Type B pancreatic cell (in vitro differentiated cells): ENCODE measurements at regions not wholly inside any gene's neighbourhood (a gene's known extent, or its start where the extent isn't known, plus 50 kb on each side); places are given as distances from the start of the nearest gene placed in this dataset.
"Not testable (repeated sequence)": the region's sequence is repeated elsewhere in the genome, so short reads cannot be mapped to it uniquely, and the experiment has no call there.

ENCODE experiments used
- DNase-seq: peaks from one replicate; pipeline ENCODE4 v3.0.0; 2021; ENCODE audit warnings: mixed read lengths; ENCODE audit not compliant: unreplicated experiment; ENCODE audit errors: extremely low spot score
- H3K27ac Mint-ChIP-seq: 2 replicates; pipeline ENCODE4 v1.8.0; 2021; ENCODE audit warnings: mild to moderate bottlenecking, mixed read lengths
- H3K27me3 Mint-ChIP-seq: 2 replicates; pipeline ENCODE4 v1.8.0; 2021; ENCODE audit warnings: mixed read lengths
- H3K36me3 Mint-ChIP-seq: 2 replicates; pipeline ENCODE4 v1.8.0; 2021; ENCODE audit warnings: mixed read lengths
- H3K4me1 Mint-ChIP-seq: one replicate; pipeline ENCODE4 v1.8.0; 2021; ENCODE audit warnings: mixed read lengths; ENCODE audit not compliant: unreplicated experiment
- H3K4me3 Mint-ChIP-seq: 2 replicates; pipeline ENCODE4 v1.8.0; 2021; ENCODE audit warnings: mild to moderate bottlenecking, mixed read lengths
- H3K9me3 Mint-ChIP-seq: 2 replicates; pipeline ENCODE4 v1.8.0; 2021; ENCODE audit warnings: mixed read lengths
- TF ChIP-seq, protein P1 (sequence below): fragments of 200-600 bp; sonication (generic); conservative IDR thresholded peaks from 2 replicates; pipeline ENCODE4 v1.5.0; 2021; ENCODE audit warnings: antibody characterized with exemption, mild to moderate bottlenecking

DNA sequence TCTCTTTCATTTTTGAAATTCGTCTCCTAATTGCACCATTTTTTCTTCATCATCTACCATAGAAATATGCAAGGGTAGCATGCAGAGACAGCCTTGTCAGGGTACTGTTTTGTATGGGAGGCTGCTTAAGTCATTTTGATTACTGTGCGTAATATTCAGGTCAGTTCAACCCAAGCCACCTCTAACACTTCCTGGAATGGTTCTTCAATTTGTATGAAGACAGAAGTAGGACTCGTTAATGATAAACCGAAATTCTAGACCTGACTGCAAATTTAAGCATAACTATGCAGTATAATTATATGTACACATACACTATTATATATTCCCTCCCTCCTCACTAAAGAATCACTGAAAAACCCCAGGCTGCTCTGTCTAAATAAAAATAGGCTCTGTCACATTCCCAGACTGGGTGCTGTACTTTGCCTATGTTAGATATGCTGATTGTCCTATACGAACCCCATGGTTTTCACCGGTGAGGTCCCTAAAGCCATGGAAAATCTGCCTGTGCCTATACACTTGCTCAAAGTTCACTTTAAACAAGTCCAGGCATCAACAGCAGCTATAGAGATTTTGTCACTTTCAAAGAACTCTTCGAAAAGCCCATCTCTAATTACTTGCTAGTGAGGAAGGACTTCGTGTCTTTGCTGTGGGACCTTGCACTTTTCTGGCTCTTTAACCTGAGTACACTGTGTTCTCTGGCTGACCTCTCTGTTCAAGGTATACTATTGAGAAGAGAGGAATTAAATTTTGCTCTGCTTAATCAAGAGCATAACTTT is 352.1 kb upstream of the CD180 start:
- H3K4me3 Mint-ChIP-seq: no peak overlapping the region
- peaks cover 19% of the 10 kb centered on the region for H3K4me1 Mint-ChIP-seq
- peaks cover 9% of the 10 kb centered on the region for H3K27me3 Mint-ChIP-seq
- no peaks in the 10 kb centered on the region for H3K9me3 Mint-ChIP-seq
- DNase-seq: no peak
- no peak overlapping the region for H3K27ac Mint-ChIP-seq
- no peaks in the 10 kb centered on the region for H3K36me3 Mint-ChIP-seq
- TF ChIP-seq, protein P1, sequence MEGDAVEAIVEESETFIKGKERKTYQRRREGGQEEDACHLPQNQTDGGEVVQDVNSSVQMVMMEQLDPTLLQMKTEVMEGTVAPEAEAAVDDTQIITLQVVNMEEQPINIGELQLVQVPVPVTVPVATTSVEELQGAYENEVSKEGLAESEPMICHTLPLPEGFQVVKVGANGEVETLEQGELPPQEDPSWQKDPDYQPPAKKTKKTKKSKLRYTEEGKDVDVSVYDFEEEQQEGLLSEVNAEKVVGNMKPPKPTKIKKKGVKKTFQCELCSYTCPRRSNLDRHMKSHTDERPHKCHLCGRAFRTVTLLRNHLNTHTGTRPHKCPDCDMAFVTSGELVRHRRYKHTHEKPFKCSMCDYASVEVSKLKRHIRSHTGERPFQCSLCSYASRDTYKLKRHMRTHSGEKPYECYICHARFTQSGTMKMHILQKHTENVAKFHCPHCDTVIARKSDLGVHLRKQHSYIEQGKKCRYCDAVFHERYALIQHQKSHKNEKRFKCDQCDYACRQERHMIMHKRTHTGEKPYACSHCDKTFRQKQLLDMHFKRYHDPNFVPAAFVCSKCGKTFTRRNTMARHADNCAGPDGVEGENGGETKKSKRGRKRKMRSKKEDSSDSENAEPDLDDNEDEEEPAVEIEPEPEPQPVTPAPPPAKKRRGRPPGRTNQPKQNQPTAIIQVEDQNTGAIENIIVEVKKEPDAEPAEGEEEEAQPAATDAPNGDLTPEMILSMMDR: no peak

DNA sequence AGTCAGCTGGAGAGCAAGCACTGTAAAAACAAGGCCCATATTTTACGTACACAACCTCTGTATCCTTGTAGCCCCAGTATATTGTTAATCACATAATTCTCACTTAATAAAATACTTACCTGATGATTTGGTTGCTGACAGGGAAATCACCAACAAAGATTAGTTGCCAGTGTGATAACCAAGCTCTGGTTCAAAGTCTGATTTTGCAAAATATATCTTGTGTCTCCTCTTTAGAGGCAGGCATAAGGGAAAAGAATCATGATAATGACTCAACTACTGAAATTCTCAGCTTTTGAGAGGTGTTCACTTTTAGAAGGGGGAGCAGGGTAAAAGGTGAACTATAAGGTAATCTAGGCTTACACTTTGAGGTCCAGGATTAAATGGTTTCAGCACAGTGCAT is 351.1 kb upstream of the CD180 start:
- Mint-ChIP-seq H3K9me3 (no peaks in the 10 kb centered on the region), H3K4me3 (no peak overlapping the region), H3K27ac (no peak overlapping the region), H3K36me3 (no peaks in the 10 kb centered on the region), H3K27me3 (peaks cover 9% of the 10 kb centered on the region), H3K4me1 (peaks cover 18% of the 10 kb centered on the region)
- DNase-seq: no peak
- TF ChIP-seq, protein P1: no peak

DNA sequence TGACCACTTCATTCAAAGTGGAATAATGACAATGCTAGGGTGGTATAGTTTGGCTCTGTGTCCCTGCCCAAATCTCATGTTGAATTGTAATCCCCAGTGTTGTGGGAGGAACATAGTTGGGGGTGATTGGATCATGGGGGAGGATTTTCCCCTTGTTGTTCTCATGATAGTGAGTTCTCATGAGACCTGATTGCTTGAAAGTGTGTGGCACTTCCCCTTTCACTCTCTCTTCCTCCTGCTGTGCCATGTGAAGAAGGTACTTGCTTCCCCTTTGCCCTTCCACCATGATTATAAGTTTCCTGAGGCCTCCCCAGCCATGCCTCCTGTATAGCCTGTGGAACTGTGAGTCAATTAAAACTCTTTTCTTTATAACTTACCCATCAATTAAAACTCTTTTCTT is 348.3 kb upstream of the CD180 start:
- not testable (repeated sequence) for H3K4me3 Mint-ChIP-seq, H3K9me3 Mint-ChIP-seq, H3K27me3 Mint-ChIP-seq, DNase-seq, H3K27ac Mint-ChIP-seq, H3K36me3 Mint-ChIP-seq
- H3K4me1 Mint-ChIP-seq: peaks cover 12% of the 10 kb centered on the region

DNA sequence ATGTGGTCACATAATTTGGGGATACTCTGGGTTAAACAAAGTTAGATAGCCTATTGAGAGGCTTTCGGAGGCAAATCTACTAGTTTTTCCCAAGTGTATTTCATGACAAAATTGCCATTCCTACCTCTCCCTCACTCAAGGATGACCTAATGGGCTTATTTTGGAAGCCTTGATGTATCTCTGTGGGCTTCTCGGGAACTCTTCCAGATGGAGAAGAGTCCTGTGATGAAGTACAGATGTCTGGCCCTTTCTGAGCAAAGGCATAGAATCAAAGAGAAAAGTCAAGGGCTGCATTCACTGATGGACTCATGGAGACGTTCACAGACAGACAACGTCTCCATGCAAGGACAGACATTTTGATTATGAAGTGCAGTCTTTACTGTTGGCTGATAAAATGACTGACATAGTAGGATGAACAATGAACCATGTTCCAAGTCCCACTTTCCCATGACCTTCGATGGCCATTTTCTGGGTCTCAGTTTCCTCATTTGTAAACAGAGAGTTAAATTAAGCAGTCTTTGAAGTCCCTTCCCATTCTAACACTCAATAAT is 347.2 kb upstream of the CD180 start:
- Mint-ChIP-seq H3K4me3 (no peak overlapping the region), H3K4me1 (peaks cover 12% of the 10 kb centered on the region), H3K27ac (no peak overlapping the region), H3K36me3 (no peaks in the 10 kb centered on the region), H3K27me3 (peaks cover 9% of the 10 kb centered on the region), H3K9me3 (no peaks in the 10 kb centered on the region)
- DNase-seq: no peak
- TF ChIP-seq, protein P1: no peak

DNA sequence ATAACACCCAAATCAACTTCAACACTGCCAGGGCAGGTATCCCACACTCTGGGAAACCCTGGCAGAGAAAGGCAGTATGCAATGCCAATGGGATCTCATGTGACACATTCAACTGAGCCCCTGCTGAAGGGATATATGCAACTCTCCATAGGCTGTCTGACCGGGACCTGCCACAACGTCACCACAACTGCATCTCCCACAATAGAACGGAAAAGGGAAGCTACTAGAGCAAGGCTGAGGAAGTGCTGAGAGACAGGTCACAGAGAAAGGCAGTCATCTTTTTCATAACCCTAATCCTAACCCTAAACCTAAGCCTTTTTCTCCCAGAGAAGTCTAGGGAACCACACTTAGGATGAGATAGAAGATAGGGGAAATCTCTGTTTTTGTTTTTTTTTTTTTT is 345.9 kb upstream of the CD180 start:
- TF ChIP-seq, protein P1: no peak
- DNase-seq: no peak
- Mint-ChIP-seq H3K36me3 (no peaks in the 10 kb centered on the region), H3K27me3 (peaks cover 5% of the 10 kb centered on the region), H3K27ac (no peak overlapping the region), H3K9me3 (no peaks in the 10 kb centered on the region), H3K4me3 (no peak overlapping the region), H3K4me1 (peaks cover 7% of the 10 kb centered on the region)

DNA sequence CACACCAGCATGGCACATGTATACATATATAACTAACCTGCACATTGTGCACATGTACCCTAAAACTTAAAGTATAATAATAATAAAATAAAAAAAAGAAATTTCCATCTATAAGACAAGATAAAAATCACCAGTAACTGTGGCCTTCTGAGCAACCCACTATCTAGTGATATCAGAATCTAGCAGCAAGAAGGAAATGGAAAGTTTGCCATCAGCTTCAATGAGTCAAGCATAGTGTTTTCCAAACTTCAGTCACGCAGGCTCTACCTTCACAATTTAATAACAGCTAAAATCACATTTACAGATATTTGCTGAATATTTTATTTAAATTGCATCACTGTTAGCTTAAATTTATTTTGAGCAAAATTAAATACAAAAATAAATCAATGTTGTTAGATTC is 345.3 kb upstream of the CD180 start:
- no peak overlapping the region for H3K27ac Mint-ChIP-seq
- no peak for DNase-seq
- H3K4me1 Mint-ChIP-seq: peaks cover 7% of the 10 kb centered on the region

More for the DNA sequence above, 345.3 kb upstream of the CD180 start:
- no peaks in the 10 kb centered on the region for H3K36me3 Mint-ChIP-seq
- H3K4me3 Mint-ChIP-seq: no peak overlapping the region
- peaks cover 3% of the 10 kb centered on the region for H3K27me3 Mint-ChIP-seq
- no peaks in the 10 kb centered on the region for H3K9me3 Mint-ChIP-seq
- TF ChIP-seq, protein P1: no peak
